ES-I3 (cell line): ENCODE measurements at regions not wholly inside any gene's neighbourhood (a gene's known extent, or its start where the extent isn't known, plus 50 kb on each side); places are given as distances from the start of the nearest gene placed in this dataset.
"Not testable (repeated sequence)": the region's sequence is repeated elsewhere in the genome, so short reads cannot be mapped to it uniquely, and the experiment has no call there.

Experiments used
- H3K36me3 ChIP-seq: 2 replicates; pipeline ENCODE4 v1.6.1; 2013; ENCODE audit warnings: mild to moderate bottlenecking, low read length, control low read depth, moderate library complexity; ENCODE audit not compliant: insufficient read depth
- H3K4me1 ChIP-seq: 2 replicates; pipeline ENCODE4 v1.6.1; 2013; ENCODE audit warnings: mild to moderate bottlenecking, control low read depth, low read length; ENCODE audit not compliant: insufficient read depth
- H3K9ac ChIP-seq: 2 replicates; pipeline ENCODE4 v1.6.1; 2013; ENCODE audit warnings: low read depth, mild to moderate bottlenecking, low read length, moderate library complexity
- H3K9me3 ChIP-seq: 2 replicates; pipeline ENCODE4 v1.6.1; 2013; ENCODE audit warnings: mild to moderate bottlenecking, low read length, moderate library complexity; ENCODE audit not compliant: control insufficient read depth, insufficient read depth

- Histone ChIP-seq H3K9ac (no peak overlapping the region), H3K36me3 (no peaks in the 10 kb centered on the region), H3K9me3 (no peaks in the 10 kb centered on the region), H3K4me1 (peaks cover 28% of the 10 kb centered on the region)
Observed at GRCh38 chr7:9148687-9149086, 715.3 kb downstream of the NXPH1 start.

GRCh38 chr7:9149499-9150082 lies 716.2 kb downstream of the NXPH1 start:
- Histone ChIP-seq H3K4me1 (peaks cover 20% of the 10 kb centered on the region), H3K9me3 (no peaks in the 10 kb centered on the region), H3K9ac (no peak overlapping the region), H3K36me3 (no peaks in the 10 kb centered on the region; the same call in 1 of the 2 replicates)

- H3K9ac ChIP-seq, H3K9me3 ChIP-seq, H3K36me3 ChIP-seq, H3K4me1 ChIP-seq: not testable (repeated sequence)
Observed at GRCh38 chr7:9163691-9164090, 730.3 kb downstream of the NXPH1 start.

- Histone ChIP-seq H3K9ac (no peak overlapping the region), H3K36me3 (no peaks in the 10 kb centered on the region), H3K9me3 (no peaks in the 10 kb centered on the region), H3K4me1 (no peaks in the 10 kb centered on the region)
Observed at GRCh38 chr7:9175871-9176270, 742.5 kb downstream of the NXPH1 start.

DNA sequence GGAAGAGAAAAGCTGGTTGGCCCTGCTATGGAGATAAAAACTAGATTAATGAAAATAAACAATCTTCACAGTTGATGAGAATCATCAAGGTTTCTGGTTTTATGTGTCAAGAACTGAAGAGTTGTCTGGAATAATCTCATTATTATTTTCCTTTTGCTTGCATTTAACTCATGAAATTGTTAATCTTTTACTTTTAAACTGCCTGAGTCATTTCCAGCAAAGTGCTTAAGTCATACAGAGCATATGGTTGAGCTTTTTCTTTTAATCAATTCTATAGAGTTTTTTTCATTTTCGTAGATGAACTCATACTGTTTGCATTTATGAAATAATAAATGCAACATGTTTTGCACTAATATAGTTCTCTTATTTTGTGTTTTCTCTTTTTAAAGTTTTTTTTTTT lies 747.9 kb downstream of the NXPH1 start:
- Histone ChIP-seq H3K4me1 (no peaks in the 10 kb centered on the region), H3K36me3 (no peaks in the 10 kb centered on the region), H3K9ac (no peak overlapping the region), H3K9me3 (no peaks in the 10 kb centered on the region)

- no peak overlapping the region for H3K9ac ChIP-seq
- H3K36me3 ChIP-seq: no peaks in the 10 kb centered on the region
- no peaks in the 10 kb centered on the region for H3K4me1 ChIP-seq
- no peaks in the 10 kb centered on the region; the same call in 1 of the 2 replicates for H3K9me3 ChIP-seq
Observed at GRCh38 chr7:9186730-9187129, 753.3 kb downstream of the NXPH1 start.

DNA sequence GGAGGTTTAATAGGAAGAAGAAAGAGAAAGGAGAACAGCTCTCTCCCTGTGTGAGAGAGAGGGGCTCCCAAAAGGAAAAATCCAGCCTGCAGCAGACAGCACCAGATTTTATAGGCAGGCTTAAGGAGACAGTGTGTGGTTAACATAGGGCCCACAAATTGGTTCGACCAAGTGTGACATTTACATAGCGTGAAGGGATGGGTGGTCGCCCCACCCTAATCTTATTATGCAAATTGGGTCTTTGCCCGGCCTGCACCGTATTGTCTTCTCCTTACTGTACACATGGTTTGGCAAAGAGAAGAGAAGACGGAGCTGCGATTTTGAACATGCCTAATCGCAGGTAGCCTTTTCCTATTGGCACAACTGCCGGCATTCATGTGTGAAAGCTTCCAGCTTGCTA lies 756.3 kb downstream of the NXPH1 start:
- Histone ChIP-seq H3K4me1 (no peaks in the 10 kb centered on the region), H3K36me3 (no peaks in the 10 kb centered on the region), H3K9ac (no peak overlapping the region), H3K9me3 (no peaks in the 10 kb centered on the region; the same call in 1 of the 2 replicates)

GRCh38 chr7:9192969-9193368 lies 759.6 kb downstream of the NXPH1 start:
- Histone ChIP-seq H3K36me3 (no peaks in the 10 kb centered on the region), H3K9me3 (no peaks in the 10 kb centered on the region; the same call in 1 of the 2 replicates), H3K9ac (no peak overlapping the region), H3K4me1 (no peaks in the 10 kb centered on the region)

DNA sequence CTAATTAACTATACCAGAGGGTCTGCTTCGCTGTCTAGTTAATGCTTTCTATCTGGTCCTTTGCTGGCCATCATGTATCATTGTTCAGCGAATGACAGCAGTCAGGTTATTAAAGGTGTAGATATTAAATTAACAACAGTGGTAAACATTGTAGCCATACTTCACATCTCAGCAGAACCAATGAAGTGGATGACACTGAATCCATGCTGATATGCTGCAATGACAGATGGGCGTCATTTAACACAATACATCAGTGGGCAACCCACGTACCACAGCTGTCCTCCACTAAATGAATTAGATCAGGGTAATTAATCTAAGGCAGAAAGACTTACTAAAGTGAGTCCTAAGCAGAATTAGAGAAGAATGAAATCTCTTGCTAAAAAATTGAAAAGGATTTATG lies 767.2 kb downstream of the NXPH1 start:
- Histone ChIP-seq H3K9ac (no peak overlapping the region), H3K36me3 (no peaks in the 10 kb centered on the region), H3K9me3 (no peaks in the 10 kb centered on the region)

DNA sequence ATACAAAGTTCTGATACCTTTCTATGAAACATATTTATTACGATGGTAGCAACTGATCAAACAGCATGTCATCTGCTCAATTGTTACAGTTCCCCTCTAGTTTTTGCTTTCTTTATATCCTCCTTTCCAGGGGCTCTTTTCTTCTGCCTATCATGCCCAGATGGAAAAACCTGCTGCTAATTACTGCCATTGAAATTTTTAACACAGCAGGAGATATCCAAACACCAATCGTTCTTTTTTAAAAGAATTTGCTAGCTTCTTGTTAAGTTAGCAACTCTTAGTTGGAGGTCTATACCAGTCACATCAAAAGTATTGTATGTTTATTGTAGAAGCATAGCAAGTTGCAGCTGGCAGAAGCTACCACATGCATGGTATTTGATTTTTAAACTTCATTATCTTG lies 768.5 kb downstream of the NXPH1 start:
- Histone ChIP-seq H3K9ac (no peak overlapping the region), H3K36me3 (no peaks in the 10 kb centered on the region), H3K4me1 (peaks cover 4% of the 10 kb centered on the region; the same call in 1 of the 2 replicates), H3K9me3 (no peaks in the 10 kb centered on the region)

More for the DNA sequence above, 767.2 kb downstream of the NXPH1 start:
- H3K4me1 ChIP-seq: peaks cover 4% of the 10 kb centered on the region; the same call in 1 of the 2 replicates

DNA sequence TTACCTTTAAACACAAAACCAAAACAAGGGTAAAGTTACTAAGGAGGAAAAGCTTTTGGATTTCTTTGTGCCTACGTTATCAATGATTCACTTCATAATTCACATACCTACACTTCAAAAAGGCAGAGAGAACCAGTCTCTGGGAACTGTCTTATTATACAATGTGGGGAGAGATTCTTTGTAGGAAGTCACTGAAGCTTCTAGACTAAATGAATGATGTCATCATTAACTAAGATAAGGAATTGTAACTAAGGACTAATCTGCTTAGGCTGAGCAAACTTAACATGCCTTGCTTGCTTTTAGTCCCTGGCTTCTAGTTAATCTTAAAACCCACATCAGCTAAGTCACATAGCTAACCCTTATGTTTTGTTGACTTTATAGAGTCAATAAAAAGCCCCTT lies 771.2 kb downstream of the NXPH1 start:
- no peaks in the 10 kb centered on the region for H3K9me3 ChIP-seq
- H3K9ac ChIP-seq: no peak overlapping the region
- H3K4me1 ChIP-seq: peaks cover 4% of the 10 kb centered on the region; the same call in 1 of the 2 replicates
- H3K36me3 ChIP-seq: no peaks in the 10 kb centered on the region

DNA sequence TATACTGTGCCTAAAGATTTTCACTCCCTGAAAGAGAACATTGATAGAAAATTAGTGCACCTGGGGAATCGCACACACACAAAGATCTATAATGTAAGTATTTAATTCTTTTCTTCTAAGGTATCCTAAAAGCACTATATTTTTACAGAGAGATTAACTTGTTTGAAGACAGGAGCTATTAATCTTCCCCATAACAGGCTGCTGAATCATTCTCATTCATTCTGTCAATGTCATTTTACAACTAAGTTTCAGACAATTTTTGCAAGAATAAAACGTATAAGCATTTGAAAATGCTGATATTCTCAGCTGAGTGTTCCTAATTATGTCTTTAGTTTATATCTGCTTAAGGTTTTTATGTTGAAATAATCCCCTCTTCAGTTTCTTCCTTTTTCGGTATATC lies 776.7 kb downstream of the NXPH1 start:
- H3K9me3 ChIP-seq: no peaks in the 10 kb centered on the region
- H3K36me3 ChIP-seq: no peaks in the 10 kb centered on the region
- no peak overlapping the region for H3K9ac ChIP-seq
- no peaks in the 10 kb centered on the region for H3K4me1 ChIP-seq

GRCh38 chr7:9217204-9217603 lies 783.8 kb downstream of the NXPH1 start:
- H3K9me3 ChIP-seq: no peaks in the 10 kb centered on the region
- no peaks in the 10 kb centered on the region for H3K4me1 ChIP-seq
- no peaks in the 10 kb centered on the region for H3K36me3 ChIP-seq
- no peak overlapping the region for H3K9ac ChIP-seq

- Histone ChIP-seq H3K4me1 (no peaks in the 10 kb centered on the region), H3K9ac (no peak overlapping the region), H3K9me3 (no peaks in the 10 kb centered on the region), H3K36me3 (no peaks in the 10 kb centered on the region)
Observed at GRCh38 chr7:9226500-9226899, 793.1 kb downstream of the NXPH1 start.

DNA sequence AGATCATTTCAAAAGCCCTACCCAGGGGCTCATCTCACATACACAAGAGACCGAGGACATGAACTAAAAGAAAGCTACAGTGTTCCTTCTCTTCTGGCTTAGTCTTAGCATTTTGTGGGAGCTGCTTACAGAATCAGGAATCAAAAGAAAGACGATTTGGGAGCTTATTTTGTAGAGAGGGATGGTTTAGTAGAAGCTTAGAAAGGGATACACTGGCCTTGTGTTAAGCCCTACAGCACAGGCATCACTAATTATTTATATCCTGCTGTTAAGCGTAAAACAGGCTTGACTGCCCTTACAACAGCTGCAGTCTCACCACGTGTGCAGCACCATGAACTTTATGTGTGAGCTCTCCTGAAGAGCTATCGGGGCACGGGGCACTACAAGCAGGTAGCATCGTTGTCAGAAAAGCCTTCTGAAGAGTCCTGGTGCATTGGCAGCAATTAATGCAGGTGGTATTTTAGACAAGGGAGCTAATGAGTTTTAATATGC lies 798.3 kb downstream of the NXPH1 start:
- H3K4me1 ChIP-seq: no peaks in the 10 kb centered on the region
- no peaks in the 10 kb centered on the region for H3K9me3 ChIP-seq
- no peak overlapping the region for H3K9ac ChIP-seq
- H3K36me3 ChIP-seq: no peaks in the 10 kb centered on the region
